ENCODE measurements at regions not wholly inside any gene's neighbourhood (a gene's known extent, or its start where the extent isn't known, plus 50 kb on each side); places are given as distances from the start of the nearest gene placed in this dataset.

- H3K27ac Mint-ChIP-seq = no peak overlapping the region
- Histone ChIP-seq H3K27ac (ENCODE audit: low read depth in 1 of 2, low read length in 2 of 2) (no peak overlapping the region), H3K27me3 (ENCODE audit: control insufficient read depth in 2 of 2, insufficient read depth in 2 of 2, low read length in 2 of 2) (no peaks in the 10 kb centered on the region), H3K79me2 (ENCODE audit: insufficient read depth, low read length) (no peaks in the 10 kb centered on the region), H3K36me3 (replicated peaks in 1 of 2; ENCODE audit: control insufficient read depth in 1 of 2, insufficient read depth in 2 of 2, low read length in 2 of 2) (no peaks in the 10 kb centered on the region), H3K4me1 (ENCODE audit: control insufficient read depth in 1 of 2, insufficient read depth in 2 of 2, low read length in 2 of 2) (no peaks in the 10 kb centered on the region), H3K4me2 (replicated peaks; ENCODE audit: extremely low read depth, low read length, poor library complexity, severe bottlenecking) (no peak overlapping the region), H4K20me1 (ENCODE audit: insufficient read depth, low read length) (no peaks in the 10 kb centered on the region), H2AFZ (ENCODE audit: insufficient read depth, low read depth, low read length, poor library complexity, severe bottlenecking) (no peak overlapping the region), H3K9me3 (replicated peaks in 1 of 2; ENCODE audit: control insufficient read depth in 1 of 2, insufficient read depth in 1 of 2, low read length in 2 of 2) (peaks cover 5 to 9% of the 10 kb centered on the region in 2 donors), H3K9ac (ENCODE audit: insufficient read depth, low read length, poor library complexity, severe bottlenecking) (no peak overlapping the region), H3K4me3 (replicated peaks in 1 of 3; ENCODE audit: low read depth in 2 of 3, low read length in 3 of 3) (no peak overlapping the region)
- H3K27me3 Mint-ChIP-seq (ENCODE audit: low read depth in 3 of 3) = peaks cover 4 to 12% (median 7%) of the 10 kb centered on the region in 3 donors
- no peaks in the 10 kb centered on the region for H3K4me1 Mint-ChIP-seq
- H3K36me3 Mint-ChIP-seq = no peaks in the 10 kb centered on the region
- no peak for DNase-seq
- no peak for TF ChIP-seq CTCF (IDR thresholded peaks at IDR 0.05)
- 97% methylated on average over 45 of the region's 45 CpGs for whole genome bisulfite sequencing (ENCODE audit: insufficient coverage)
- intact Hi-C loops (cut with micrococcal nuclease) = no loop called here
- H3K9me3 Mint-ChIP-seq = peaks cover 2 to 24% (median 17%) of the 10 kb centered on the region in 7 donors
- no peak overlapping the region for H3K4me3 Mint-ChIP-seq
Measured at GRCh38 chr1:5711956-5712645, 280.1 kb downstream of the NPHP4 start.

- no peaks in the 10 kb centered on the region for H3K4me1 ChIP-seq (ENCODE audit: control insufficient read depth in 1 of 2, insufficient read depth in 2 of 2, low read length in 2 of 2)
- intact Hi-C loops (cut with micrococcal nuclease) = no loop called here
- DNase-seq = no peak
- H3K27ac Mint-ChIP-seq = no peak overlapping the region
- H3K79me2 ChIP-seq (ENCODE audit: insufficient read depth, low read length) = no peaks in the 10 kb centered on the region
- peaks cover 2 to 22% (median 17%) of the 10 kb centered on the region in 7 donors for H3K9me3 Mint-ChIP-seq
- H3K9me3 ChIP-seq (replicated peaks in 1 of 2; ENCODE audit: control insufficient read depth in 1 of 2, insufficient read depth in 1 of 2, low read length in 2 of 2) = peaks cover 5 to 9% of the 10 kb centered on the region in 2 donors
- no peak overlapping the region for H3K4me3 ChIP-seq (replicated peaks in 1 of 3; ENCODE audit: low read depth in 2 of 3, low read length in 3 of 3)
- H3K4me1 Mint-ChIP-seq = no peaks in the 10 kb centered on the region
- H3K36me3 Mint-ChIP-seq = no peaks in the 10 kb centered on the region
- no peaks in the 10 kb centered on the region for H4K20me1 ChIP-seq (ENCODE audit: insufficient read depth, low read length)
- peaks cover under 1 to 4% (median 1%) of the 10 kb centered on the region in 3 donors for H3K27me3 Mint-ChIP-seq (ENCODE audit: low read depth in 3 of 3)
- H3K4me3 Mint-ChIP-seq = no peak overlapping the region
- TF ChIP-seq CTCF (IDR thresholded peaks at IDR 0.05) = no peak
- WGBS (ENCODE audit: insufficient coverage) = 60% methylated on average over 1 of the region's 7 CpGs
- H3K4me2 ChIP-seq (replicated peaks; ENCODE audit: extremely low read depth, low read length, poor library complexity, severe bottlenecking) = no peak overlapping the region
- no peak overlapping the region for H3K27ac ChIP-seq (ENCODE audit: low read depth in 1 of 2, low read length in 2 of 2)
- H3K36me3 ChIP-seq (replicated peaks in 1 of 2; ENCODE audit: control insufficient read depth in 1 of 2, insufficient read depth in 2 of 2, low read length in 2 of 2) = no peaks in the 10 kb centered on the region
- H3K9ac ChIP-seq (ENCODE audit: insufficient read depth, low read length, poor library complexity, severe bottlenecking) = no peak overlapping the region
- H2AFZ ChIP-seq (ENCODE audit: insufficient read depth, low read depth, low read length, poor library complexity, severe bottlenecking) = no peak overlapping the region
- H3K27me3 ChIP-seq (ENCODE audit: control insufficient read depth in 2 of 2, insufficient read depth in 2 of 2, low read length in 2 of 2) = no peaks in the 10 kb centered on the region
Measured at GRCh38 chr1:5711079-5711478, 281.1 kb downstream of the NPHP4 start.
